Stimulated activated CD4-positive, alpha-beta T cell treated with anti-CD3 and anti-CD28 coated beads, Interleukin-12 subunit alpha, Interleukin-12 subunit beta, amount 100 ng/mL, for 4 hours (primary cell): ENCODE measurements at regions not wholly inside any gene's neighbourhood (a gene's known extent, or its start where the extent isn't known, plus 50 kb on each side); places are given as distances from the start of the nearest gene placed in this dataset.
"Not testable (repeated sequence)": the region's sequence is repeated elsewhere in the genome, so short reads cannot be mapped to it uniquely, and the experiment has no call there.

ENCODE experiments used
- DNase-seq: peaks from one replicate; pipeline ENCODE4 v3.0.0-alpha.2; 2020

GRCh38 chr12:8282181-8282580 is 54.8 kb upstream of the FAM90A1 start:
- not testable (repeated sequence) for DNase-seq

- DNase-seq: not testable (repeated sequence)
Observed at GRCh38 chr12:8285681-8286080, 58.3 kb upstream of the FAM90A1 start.

DNA sequence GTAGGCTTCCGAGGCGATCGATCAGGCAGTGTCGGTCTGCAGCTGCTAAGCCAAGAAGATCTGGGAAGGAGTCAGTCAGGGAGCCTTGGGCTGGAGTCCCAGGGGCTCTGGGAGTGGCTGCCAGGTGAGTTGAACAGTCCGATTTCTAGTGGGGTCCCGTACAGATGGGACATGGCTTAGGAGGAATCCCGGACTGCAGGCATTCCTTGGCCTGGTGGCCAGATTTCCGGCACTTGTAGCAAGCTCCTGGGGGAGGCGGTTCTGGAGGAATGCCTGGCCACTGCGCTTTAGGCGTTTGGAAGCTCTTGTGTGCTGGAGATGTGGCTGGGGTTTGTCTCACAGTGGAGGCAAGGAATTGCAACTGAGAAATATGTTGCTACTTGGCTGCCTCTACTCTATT is 64.3 kb upstream of the FAM90A1 start:
- DNase-seq: not testable (repeated sequence)

DNA sequence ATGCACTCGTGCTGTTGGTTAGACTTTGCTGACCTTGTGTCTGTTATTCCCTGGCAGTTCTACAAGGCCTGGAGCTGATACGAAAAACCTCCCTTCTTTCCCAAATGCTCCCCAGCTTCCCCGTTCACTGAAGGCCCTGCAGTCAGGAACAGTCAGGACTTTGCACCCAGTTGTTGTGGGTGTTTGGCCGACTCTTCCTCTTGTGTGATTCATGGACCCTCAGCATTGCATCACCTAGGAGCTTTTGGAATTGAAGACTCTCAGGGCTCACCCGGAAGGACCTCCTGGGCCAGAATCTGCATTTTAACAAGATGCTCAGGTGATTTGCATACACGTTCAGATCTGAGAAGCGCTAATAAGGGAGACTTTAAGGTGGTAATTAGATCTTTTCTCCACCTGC is 67.2 kb upstream of the FAM90A1 start:
- not testable (repeated sequence) for DNase-seq

- not testable (repeated sequence) for DNase-seq
Observed at GRCh38 chr12:8308611-8309010, 81.2 kb upstream of the FAM90A1 start.

- not testable (repeated sequence) for DNase-seq
Observed at GRCh38 chr12:8315997-8316396, 88.6 kb upstream of the FAM90A1 start.

DNA sequence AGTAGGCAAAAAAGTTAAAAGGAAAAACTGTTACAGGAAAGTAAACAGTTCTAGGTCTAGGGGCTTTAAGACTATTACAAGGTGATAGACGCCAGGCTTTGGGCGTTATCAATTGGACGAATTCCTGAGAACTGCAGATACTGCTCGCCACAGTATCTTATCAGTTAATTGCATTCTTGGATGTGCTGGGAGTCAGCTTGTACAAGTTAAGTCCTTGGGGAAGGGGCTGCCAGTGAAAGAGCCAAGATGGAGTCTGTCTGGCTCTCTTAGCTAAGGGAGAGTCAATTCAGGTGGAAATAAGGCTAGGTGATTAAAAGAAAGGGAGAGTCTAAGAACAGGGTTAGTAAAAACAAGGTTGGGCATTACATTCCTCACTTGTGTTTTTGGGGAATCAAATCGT is 90.3 kb upstream of the FAM90A1 start:
- not testable (repeated sequence) for DNase-seq

DNA sequence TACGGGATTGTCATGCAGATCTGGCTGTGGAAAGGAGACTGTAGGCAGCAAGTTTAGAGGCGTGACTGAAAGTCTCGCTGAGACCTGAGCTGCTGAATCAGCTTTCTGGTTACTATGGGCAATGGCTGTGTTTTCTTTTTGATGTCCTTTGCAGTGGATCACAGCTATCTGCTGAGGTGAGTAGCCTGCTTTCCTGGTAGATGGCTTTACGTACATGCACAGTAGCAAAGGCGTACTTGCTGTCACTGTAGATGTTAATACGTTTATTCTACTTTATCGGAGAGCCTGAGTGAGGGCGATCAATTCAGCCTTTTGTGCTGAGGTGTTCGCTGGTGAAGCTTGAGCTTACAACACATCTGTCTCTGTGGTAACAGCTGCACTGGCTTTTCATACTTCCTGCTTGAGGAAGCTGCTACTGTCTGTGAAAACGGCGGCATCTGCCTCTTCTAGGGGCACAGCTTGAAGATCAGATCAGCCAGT is 92.9 kb upstream of the FAM90A1 start:
- peak; percentile 5 for DNase-seq

DNA sequence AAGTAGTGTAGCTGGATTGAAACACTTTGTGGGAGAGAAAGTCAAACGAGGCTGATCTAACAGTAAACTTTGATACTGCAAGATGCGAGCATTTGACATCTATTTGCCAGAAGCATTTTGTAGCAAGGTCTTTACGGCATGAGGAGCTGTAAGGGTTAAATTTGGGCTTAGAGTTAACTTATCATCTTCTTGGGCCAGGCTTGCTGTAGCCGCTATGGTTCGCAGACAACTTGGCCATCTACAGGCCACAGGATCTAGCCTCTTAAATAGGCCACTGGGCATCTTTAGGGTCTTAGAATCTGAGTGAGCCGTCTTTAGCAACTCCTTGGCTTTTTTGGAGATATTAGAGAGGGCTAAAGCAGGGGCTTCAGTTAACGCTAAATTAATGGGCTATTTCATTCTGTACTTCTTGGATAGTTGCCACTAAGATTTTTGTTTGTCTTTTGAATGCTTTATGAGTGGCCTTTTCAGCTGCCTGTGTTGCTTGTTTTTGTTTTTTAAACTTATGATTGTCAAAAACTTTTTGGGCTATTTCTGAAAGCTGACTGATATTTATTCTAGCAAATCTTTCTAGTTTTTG is 93.5 kb upstream of the FAM90A1 start:
- not testable (repeated sequence) for DNase-seq

- DNase-seq: not testable (repeated sequence)
Observed at GRCh38 chr12:8325145-8325839, 97.9 kb upstream of the FAM90A1 start.

- DNase-seq: not testable (repeated sequence)
Observed at GRCh38 chr12:8328835-8329234, 101.4 kb upstream of the FAM90A1 start.

GRCh38 chr12:8332373-8332772 is 105.0 kb upstream of the FAM90A1 start:
- not testable (repeated sequence) for DNase-seq

DNA sequence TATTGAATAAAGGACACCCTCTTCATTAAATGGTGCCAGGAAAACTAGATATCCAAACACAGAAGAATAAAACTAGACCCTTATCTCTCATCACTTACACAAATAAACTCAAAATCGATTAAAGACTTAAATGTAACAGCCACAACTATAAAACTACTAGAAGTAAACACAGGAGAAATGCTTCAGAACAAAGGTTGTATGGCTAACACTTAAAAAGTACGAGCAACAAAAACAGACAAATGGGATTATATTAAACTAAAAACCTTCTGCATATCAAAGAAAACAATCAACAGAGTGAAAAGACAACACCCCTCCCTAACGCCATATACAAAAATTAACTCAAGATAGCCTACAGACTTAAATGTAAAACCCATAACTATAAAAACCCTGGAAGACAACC is 104.7 kb upstream of the CLEC6A start:
- DNase-seq: not testable (repeated sequence)

- not testable (repeated sequence) for DNase-seq
Observed at GRCh38 chr12:8354741-8355140, 101.0 kb upstream of the CLEC6A start.

- DNase-seq: not testable (repeated sequence)
Observed at GRCh38 chr12:8355531-8355930, 100.2 kb upstream of the CLEC6A start.

DNA sequence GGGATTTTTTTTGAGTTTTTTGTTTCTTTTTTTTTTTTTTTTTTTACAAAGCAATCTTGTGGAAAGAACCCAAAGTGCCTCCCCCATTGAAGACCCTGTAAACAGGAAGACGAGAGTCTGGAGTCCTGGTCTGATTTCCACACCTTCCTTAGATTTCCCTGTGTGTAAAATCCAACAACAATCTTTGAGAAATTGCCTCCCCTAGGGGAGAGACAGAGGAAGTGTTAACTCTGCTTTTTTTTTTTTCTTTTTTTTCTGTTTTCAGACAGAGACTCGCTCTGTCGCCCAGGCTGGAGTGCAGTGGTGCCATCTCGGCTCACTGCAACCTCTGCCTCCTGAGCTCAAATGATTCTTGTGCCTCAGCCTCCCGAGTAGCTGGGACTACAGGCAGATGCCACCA is 82.0 kb upstream of the CLEC6A start:
- DNase-seq: not testable (repeated sequence)

DNA sequence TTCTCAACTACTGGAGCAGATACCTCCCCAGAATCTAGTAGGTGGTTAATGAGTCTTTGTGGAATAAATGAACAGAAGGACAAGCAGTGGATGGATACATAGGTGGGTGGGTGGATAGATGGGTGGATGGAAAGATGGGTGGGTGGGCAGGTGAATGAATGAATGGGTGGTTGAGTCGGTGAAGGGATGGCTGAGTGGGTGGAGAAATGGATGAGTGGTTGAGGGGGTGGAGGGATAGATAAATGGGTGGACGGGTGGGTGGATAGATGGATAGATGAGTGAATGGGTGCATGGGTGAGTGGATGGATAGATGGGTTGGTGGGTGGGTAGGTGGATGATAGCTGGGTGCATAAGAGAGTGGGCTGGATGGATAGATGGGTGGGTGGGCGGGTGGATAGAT is 80.6 kb upstream of the CLEC6A start:
- not testable (repeated sequence) for DNase-seq

DNA sequence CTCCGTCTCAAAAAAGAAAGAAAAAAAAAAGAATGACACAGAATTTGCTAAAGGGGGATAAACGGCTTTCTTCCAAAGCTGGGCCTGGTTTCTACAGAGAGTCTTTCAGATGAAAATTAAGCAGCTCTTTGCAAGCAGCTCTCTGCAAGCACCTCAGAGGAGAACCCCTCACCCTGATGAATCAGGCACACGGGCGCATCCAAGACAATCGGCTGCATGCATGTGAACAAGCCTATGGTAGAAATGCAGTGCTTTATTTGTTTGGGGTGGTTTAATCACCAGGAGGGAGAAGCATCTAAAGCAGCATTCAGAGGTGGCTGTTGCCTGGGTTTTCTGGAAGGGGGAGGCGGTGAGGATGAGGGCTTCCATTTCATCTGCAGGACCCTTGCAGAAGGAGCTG is 78.0 kb upstream of the CLEC6A start:
- DNase-seq: not testable (repeated sequence)

GRCh38 chr12:8382556-8382955 is 73.2 kb upstream of the CLEC6A start:
- not testable (repeated sequence) for DNase-seq

- not testable (repeated sequence) for DNase-seq
Observed at GRCh38 chr12:8384686-8385085, 71.1 kb upstream of the CLEC6A start.

- not testable (repeated sequence) for DNase-seq
Observed at GRCh38 chr12:8385431-8385830, 70.3 kb upstream of the CLEC6A start.

- not testable (repeated sequence) for DNase-seq
Observed at GRCh38 chr12:8386661-8387060, 69.1 kb upstream of the CLEC6A start.

DNA sequence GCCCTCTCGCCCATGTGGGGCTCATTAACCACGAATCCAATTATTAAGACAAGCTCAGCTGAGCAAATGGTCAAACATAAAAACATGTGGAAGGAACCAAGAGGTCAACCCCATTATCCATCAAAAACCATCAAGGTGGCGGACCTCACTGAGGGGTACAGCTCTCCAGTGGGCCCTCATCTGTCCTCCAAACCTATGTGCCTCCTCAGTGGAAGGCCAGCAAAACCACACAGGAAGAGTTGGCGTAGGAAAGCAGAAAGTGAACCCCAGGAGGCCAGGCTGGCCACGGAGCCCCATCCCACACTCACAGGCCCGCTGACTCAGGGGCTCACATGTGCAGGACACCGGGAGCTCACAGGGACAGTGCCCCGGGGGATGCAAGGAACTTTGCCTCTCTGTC is 66.5 kb upstream of the CLEC6A start:
- not testable (repeated sequence) for DNase-seq

DNA sequence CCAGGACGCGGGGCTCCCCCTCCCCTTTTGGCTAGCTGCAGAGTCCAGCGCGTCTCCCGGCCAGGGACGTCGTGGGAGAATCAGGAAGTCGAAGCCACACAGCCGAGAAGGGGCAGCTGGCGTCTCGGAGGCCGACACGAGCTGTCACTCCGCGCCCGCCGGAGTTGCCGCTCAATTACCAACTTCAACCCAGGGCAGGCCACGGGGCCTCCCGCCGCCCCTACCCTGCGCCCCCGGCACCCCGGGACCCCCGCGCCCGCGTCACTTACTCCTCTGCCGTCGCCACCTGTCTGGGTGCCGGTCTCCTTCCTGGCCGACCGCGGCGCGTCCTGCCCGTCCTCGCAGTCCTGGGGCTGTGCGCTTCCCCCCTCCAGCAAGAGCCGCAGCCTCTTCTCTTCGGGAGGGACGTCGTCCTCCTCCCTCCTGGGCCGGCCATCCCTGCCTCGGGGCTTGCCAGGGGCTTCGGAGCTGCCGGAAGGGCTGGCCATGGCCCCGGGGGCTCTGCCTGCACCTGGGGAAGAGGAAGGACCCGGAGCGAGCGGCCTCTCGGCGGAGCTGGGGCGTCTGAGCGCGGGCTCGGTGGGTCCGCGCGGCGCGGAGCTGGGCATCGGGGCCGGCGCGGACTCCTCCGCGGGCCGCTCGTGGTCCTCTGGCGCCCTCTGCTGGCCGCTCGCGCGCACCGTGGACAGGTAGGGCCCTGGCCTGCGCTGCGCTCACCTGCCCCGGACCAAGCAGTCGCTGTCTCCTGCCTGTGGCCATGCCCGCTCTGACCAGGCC is 65.6 kb upstream of the CLEC6A start:
- peak; percentile 72 for DNase-seq
